GM19455 (cell line): ENCODE measurements at regions not wholly inside any gene's neighbourhood (a gene's known extent, or its start where the extent isn't known, plus 50 kb on each side); places are given as distances from the start of the nearest gene placed in this dataset.
"Not testable (repeated sequence)": the region's sequence is repeated elsewhere in the genome, so short reads cannot be mapped to it uniquely, and the experiment has no call there.

Experiments used
- ATAC-seq: cut with Tn5 transposase; IDR thresholded peaks from one replicate; pipeline ENCODE4 v1.9.1; 2021; ENCODE audit not compliant: unreplicated experiment

DNA sequence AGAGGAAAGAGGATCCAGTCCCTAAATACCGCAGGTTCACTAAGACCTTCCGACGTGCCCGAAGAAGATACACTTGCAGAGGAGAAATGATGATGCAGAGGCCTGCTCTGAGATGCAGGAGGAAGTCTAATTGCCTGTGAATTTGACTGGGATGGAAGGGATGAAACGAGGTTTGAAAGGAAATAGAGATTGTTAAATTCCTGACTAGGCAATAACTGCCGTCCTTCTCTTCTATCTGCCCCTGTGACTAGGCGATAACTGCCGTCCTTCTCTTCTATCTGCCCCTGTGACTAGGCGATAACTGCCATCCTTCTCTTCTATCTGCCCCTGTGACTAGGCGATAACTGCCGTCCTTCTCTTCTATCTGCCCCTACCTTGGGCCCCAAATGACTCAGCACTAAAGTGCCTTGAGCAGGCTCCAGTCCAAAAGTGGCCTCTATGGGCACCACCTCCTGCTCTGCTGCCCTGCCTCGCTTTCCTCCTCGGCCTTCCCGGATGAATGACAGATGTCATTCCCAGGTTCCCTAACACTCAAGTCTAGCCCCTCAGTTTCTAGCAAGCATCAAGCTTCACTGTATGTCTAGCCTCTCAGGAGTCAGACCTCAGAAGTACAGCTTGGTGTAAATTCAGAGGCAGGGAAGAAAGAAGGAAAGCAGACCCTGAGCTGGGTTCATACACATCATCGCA is 189.1 kb downstream of the FOXD4L6 start:
- ATAC-seq: not testable (repeated sequence)

DNA sequence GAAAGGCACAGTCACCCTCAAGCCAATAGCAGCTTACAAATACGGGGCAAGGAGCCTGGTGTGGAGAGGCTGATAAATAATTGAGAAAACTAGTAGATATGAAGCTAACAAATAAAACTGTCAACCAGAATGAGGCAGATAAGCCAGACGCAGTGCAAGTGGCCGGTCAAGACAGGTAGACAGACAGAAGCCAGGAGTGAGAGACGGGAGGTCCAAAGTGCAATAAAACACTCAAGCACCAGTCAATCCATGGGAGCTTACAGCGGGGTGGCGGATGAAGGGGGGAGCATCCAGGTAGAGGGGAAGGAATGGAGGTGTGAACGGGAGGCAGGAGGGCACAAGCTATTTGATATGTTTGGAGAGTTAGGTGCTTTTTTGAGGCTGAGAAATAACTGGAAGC is 193.1 kb downstream of the FOXD4L6 start:
- no peak for ATAC-seq

DNA sequence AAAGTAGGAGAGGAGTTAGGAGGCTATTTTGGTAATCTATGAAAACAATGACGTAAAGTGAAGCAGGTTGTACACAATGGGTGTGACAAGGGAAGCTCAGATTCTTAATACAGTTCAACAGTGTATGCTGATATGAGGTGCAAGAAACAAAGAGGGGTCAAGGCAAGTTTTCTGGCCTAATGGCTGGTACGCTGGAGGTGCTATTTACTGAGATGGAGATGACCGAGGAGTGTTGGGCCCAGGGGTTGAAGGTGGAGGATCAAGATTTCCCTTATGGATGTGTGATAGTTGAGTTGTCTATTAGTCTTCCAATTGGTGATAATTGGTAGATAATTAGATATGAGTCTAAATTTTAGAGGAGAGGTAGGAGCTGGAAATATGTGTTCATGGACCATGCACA is 194.0 kb downstream of the FOXD4L6 start:
- not testable (repeated sequence) for ATAC-seq

DNA sequence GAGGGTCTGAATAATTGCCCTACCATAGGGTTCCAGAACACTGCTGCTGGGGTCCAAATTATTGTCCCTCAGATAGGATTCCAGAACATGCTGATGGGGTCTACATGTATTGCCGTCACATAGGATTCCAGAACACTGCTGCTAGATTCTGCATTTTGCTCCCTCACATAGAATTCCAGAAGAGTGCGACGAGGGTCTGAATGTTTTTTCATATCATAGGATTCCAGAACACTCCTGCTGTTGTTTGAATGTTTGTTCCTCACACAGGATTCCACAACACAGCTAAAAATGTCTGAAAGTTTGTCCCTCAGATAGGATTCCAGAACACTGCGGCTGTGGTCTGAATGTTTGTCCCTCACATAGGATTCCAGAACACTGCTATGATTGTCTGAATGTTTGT is 198.1 kb downstream of the FOXD4L6 start:
- ATAC-seq: not testable (repeated sequence)

DNA sequence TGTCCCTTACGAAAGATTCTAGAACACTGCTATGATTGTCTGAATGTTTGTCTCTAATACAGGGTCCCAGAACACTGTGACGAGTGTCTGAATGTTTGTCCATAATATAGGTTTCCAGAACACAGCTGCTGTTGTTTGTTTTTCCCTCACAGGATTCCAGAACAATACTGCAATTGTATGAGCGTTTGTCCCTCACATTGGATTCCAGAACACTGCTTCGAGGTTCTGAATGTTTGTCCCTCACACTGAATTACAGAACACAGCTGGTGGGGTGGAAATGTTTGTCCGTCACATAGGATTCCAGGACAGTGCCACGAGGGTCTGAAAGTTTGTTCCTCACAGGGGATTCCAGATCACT is 199.0 kb downstream of the FOXD4L6 start:
- ATAC-seq: not testable (repeated sequence)

DNA sequence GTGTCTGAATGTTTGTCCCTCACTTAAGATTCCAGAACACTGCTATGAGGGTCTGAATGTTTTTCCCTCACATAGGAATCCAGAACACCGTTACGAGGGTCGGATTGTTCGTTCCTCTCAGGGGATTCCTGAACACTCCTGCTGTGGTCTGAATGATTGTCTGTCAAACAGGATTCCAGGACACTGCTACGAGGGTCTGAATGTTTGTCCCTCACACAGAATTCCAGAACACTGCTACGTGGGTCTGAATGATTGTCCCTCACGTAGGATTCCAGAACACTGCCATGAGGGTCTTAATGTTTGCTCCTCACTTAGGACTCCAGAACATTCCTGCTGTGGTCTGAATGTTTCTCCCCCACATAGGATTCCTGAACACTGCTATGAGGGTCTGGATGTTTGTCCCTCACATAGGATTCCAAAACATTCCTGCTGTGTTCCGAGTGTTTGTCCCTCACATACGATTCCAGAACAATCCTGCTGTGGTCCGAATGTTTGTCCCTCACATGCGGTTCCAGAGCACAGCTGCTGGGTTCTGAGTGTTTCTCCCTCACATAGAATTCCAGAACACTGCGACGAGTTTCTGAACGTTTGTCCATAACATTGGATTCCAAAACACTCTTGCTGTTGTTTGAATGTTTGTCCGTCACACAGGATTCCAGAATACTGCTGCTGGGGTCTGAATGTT is 199.5 kb downstream of the FOXD4L6 start:
- no peak for ATAC-seq

DNA sequence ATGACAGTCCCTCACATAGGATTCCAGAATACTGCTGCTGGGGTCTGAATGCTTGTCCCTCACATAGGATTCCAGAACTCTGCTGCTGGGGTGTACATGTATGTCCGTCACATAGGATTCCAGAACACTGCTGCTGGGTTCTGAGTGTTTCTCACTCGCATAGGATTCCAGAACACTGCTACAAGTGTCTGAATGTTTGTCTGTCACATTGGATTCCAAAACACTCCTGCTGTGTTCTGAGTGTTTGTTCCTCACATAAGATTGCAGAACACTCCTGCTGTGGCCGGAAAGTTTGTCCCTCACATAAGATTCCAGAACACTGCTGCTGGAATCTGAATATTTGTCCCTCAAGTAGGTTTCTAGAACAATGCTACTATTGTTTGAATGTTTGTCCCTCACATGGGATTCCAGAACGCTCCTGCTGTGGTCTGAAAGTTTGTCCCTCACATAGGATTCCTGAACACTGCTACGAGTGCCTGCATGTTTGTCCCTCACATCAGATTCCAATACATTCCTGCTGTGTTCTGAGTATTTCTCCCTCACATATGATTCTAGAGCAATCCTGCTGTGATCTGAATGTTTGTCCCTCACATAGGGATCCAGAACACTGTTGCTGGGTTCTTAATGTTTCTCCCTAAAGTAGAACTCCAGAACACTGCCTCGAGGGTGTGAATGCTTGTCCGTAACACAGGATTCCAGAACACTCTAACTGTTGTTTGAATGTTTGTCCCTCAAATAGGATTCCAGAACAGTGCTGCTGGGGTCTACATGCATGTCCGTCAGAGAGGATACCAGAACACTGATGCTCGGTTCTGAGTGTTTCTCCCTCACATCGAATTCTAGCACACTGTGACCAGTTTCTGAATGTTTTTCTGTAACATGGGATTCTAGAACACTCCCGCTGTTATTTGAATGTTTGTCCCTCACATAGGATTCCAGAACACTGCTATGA is 200.4 kb downstream of the FOXD4L6 start:
- ATAC-seq: no peak

DNA sequence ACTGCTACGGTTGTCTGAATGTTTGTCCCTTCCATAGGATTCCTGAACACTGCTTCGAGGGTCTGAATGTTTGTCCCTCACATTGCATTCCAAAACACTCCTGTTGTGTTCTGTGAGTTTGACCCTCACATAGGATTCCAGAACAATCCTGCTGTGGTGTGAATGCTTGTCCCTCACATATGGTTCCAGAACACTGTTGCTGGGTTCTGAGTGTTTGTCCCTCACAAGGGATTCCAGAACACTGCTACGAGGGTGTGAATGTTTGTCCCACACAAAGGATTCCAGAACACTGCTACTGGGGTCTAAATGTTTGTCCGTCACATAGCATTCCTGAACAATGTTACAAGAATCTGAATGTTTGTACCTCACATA is 201.2 kb downstream of the FOXD4L6 start:
- no peak for ATAC-seq

DNA sequence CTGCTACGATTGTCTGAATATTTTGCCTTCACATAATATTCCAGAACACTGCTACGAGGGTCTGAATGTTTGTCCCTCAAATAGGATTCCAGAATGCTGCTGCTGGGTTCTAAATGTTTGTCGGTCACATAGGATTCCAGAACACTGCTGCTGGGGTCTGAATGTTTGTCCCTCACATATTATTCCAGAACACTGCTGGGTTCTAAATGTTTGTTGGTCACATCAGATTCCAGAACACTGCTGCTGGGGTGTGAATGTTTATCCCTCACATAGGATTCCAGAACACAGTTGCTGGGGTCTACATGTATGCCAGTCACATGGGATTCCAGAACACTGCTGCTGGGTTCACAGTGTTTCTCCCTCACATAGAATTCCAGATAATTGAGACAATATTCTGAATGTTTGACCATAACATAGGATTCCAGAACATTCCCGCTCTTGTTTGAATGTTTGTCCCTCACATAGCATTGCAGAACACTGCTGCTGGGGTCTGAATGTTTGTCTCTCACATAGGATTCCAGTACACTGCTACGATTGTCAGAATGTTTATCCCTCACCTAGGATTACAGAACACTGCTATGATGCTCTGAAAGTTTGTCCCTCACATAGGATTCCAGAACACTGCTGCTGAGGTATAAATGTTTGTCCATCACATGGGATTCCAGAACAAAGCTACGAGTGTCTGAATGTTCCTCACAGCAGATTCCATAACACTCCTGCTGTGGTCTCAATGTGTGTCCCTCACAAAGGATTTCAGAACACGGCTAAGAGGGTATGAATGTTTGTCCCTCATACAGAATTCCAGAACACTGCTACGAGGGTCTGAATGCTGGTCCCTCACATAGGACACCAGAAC is 201.8 kb downstream of the FOXD4L6 start:
- ATAC-seq: no peak

DNA sequence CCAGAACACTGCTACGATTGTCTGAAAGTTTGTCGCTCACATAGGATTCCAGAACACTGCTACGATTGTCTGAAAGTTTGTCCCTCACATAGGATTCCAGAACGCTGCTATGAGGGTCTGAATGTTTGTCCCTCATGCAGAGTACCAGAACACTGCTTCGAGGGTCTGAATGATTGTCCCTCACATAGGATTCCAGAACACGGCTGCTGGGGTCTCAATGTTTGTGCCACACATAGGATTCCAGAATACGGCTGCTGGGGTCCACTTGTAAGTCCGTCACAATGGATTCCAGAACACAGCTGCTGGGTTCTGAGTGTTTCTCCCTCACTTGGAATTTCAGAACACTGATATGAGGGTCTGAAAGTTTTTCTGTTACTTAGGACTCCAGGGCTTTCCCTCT is 203.3 kb downstream of the FOXD4L6 start:
- ATAC-seq: no peak

DNA sequence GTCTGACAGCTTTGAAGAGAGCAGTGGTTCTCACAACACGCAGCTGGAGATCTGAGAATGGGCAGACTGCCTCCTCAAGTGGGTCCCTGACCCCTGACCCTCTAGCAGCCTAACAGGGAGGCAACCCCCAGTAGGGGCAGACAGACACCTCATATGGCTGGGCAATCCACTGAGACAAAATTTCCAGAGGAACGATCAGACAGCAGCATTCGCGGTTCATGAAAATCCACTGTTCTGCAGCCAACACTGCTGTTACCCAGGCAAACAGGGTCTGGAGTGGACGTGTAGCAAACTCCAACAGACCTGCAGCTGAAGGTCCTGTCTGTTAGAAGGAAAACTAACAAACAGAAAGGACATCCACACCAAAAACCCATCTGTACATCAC is 212.1 kb downstream of the FOXD4L6 start:
- ATAC-seq: not testable (repeated sequence)

DNA sequence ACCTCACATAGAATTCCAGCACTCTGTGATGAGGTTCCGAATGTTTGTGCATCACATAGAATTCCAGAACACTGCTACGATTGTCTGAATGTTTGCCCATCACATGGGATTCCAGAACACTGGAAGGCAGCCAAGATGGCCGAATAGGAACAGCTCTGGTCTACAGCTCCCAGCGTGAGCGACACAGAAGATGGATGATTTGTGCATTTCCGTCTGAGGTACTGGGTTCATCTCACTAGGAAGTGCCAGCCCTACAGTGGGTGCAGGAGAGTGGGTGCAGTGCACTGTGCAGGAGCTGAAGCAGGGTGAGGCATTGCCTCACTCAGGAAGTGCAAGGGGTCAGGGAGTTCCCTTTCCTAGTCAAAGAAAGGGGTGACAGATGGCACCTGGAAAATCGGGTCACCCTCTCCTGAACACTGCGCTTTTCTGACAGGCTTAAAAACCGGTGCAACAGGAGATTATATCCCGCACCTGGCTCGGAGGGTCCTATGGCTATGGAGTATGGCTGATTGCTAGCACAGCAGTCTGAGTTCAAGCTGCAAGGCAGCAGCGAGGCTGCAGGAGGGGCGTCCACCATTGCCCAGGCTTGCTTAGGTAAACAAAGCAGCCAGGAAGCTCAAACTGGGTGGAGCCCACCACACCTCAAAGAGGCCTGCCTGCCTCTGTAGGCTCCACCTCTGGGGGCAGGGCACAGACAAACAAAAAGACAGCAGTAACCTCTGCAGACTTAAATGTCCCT is 212.7 kb downstream of the FOXD4L6 start:
- ATAC-seq: not testable (repeated sequence)

DNA sequence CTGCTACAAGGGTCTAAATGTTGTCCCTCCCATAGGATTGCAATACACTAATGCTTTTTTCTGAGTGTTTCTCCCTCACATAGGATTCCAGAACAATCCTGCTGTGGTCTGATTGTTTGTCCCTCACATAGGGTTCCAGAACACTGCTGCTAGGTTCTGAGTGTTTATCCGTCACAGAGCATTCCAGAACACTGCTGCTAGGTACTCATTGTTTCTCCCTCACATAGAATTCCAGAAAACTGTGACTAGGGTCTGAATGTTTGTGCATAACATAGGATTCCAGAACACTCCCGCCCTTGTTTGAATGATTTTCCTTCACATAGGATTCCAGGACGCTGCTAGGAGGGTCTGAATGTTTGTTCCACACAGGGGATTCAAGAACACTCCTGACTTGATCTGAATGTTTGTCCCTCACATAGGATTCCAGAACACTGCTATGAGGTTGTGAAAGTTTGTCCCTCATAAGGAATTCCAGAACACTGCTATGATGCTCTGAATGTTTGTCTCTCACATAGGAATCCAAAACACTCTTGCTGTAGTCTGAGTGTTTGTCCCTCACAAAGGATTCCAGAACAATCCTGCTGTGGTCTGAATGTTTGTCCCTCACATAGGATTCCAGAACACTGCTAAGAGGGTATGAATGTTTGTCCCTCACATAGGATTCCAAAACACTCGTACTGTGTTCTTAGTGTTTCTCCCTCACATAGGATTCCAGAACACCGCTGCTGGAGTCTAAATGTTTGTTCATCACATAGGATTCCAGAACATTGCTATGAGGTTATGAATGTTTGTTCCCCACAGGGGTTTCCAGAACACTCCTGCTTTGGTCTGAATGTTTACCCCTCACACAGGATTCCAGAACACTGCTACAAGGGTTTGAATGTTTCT is 213.5 kb downstream of the FOXD4L6 start:
- no peak for ATAC-seq

DNA sequence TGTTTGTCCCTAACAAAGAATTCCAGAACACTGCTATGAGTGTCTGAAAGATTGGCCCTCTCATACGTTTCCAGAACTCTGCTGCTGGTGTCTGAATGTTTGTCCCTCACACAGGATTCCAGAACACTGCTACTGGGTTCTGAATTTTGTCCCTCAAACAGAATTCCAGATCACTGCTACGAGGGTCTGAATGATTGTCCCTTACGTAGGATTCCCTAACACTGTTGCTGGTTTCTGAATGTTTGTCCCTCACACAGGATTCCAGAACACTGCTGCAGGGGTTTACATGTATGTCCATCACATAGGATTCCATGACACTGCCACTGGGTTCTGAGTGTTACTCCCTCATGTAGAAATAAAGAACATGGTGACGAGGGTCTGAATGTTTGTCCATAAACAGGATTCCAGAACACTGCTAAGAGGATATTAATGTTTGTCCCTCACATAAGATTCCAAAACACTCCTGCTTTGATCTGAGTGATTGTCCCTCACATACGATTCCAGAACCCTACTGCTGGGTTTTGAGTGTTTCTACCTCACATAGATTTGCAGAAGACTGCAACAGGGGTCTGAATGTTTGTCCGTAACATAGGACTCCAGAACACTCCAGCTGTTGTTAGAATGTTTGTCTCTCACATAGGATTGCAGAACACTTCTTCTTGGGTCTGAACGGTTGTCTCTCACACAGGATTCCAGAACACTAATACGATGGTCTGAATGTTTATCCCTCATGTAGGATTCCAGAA is 214.4 kb downstream of the FOXD4L6 start:
- no peak for ATAC-seq

DNA sequence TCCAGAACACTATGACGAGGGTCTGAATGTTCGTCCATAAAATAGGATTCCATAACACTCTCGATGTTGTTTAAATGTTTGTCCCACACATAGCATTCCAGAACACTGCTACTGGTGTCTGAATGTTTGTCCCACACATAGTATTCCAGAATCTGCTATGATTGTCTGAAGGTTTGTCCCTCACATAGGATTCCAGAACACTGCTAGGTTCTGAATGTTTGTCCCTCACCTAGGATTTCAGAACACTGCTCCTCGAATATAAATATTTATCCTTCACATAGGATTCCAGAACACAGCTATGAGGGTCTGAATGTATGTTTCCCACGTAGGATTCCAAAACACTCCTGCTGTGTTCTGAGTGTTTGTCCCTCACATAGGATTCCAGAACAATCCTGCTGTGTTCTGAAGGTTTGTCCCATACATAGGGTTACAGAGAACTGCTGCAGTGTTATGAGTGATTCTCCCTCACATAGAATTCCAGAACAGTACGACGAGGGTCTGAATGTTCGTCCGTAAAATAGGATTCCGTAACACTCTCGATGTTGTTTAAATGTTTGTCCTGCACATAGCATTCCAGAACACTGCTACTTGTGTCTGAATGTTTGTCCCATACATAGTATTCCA is 215.3 kb downstream of the FOXD4L6 start:
- no peak for ATAC-seq

DNA sequence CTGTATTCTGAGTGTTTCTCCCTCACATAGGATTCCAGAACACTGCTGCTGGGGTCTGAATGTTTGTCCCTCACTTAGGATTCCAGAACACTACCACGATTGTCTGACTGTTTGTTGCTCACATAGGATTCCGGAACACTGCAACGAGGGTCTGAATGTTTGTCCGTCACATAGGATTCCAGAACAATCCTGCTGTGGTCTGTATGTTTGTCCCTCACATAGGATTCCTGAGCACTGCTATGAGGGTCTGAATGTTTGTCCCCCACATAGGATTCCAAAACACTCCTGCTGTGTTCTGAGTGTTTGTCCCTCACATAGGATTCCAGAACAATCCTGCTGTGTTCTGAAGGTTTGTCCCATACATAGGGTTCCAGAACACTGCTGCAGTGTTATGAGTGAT is 215.8 kb downstream of the FOXD4L6 start:
- ATAC-seq: not testable (repeated sequence)

DNA sequence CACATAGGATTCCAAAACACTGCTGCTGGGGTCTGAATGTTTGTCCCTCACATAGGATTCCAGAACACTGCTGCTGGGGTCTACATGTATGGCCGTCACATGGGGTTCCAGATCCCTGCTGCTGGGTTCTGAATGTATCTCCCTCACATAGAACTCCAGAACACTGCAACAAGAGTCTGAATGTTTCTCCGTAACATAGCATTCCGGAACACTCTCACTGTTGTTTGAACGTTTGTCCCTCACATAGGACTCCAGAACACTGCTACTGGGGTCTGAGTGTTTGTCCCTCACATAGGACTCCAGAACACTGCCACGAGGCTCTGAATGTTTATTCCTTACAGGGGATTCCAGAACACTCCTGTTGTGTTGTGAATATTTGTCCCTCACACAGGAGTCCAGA is 216.8 kb downstream of the FOXD4L6 start:
- ATAC-seq: no peak

DNA sequence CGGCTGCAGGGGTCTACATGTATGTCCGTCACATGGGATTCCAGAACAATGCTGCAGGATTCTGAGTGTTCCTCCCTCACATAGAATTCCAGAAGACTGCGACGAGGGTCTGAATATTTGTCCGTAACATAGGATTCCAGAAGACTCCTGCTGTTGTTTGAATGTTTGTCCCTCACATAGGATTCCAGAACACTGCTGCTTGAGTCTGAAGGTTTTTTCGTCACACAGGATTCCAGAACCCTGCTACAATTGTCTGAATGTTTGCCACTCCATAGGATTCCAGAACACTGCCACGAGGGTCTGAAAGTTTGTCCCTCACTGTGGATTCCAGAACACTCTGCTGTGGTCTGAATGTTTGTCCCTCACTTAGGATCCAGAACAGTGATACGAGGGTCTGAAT is 217.5 kb downstream of the FOXD4L6 start:
- not testable (repeated sequence) for ATAC-seq
